Stimulated activated effector memory CD8-positive, alpha-beta T cell treated with anti-CD3 and anti-CD28 coated beads, Interleukin-12 subunit alpha, Interleukin-12 subunit beta, amount 100 ng/mL, for 72 hours (primary cell): ENCODE measurements at regions not wholly inside any gene's neighbourhood (a gene's known extent, or its start where the extent isn't known, plus 50 kb on each side); places are given as distances from the start of the nearest gene placed in this dataset.
"Not testable (repeated sequence)": the region's sequence is repeated elsewhere in the genome, so short reads cannot be mapped to it uniquely, and the experiment has no call there.

Source experiments
- ATAC-seq: fragments of 150-1000 bp; cut with Tn5 transposase; 2 replicates; pipeline ENCODE4 v1.10.0; 2021
- DNase-seq, 2 donors: peaks; one replicate each; pipeline ENCODE4 v3.0.0; 2021 to 2022; ENCODE audit warnings: low spot score in 2 of 2
- H3K27ac Mint-ChIP-seq: one replicate; pipeline ENCODE4 v1.8.0; 2022; ENCODE audit warnings: mild to moderate bottlenecking, mixed read lengths
- H3K36me3 Mint-ChIP-seq: one replicate; pipeline ENCODE4 v1.8.0; 2022; ENCODE audit warnings: mild to moderate bottlenecking, mixed read lengths
- H3K4me1 Mint-ChIP-seq: one replicate; pipeline ENCODE4 v1.8.0; 2022; ENCODE audit warnings: mixed read lengths
- H3K4me3 Mint-ChIP-seq: one replicate; pipeline ENCODE4 v1.8.0; 2022; ENCODE audit warnings: mild to moderate bottlenecking, mixed read lengths
- H3K9me3 Mint-ChIP-seq: one replicate; pipeline ENCODE4 v1.8.0; 2022; ENCODE audit warnings: mixed read lengths

- ATAC-seq = peak; percentile 63
- Mint-ChIP-seq H3K27ac (no peak overlapping the region), H3K9me3 (peaks cover 2% of the 10 kb centered on the region), H3K4me3 (no peak overlapping the region), H3K4me1 (no peaks in the 10 kb centered on the region), H3K36me3 (no peaks in the 10 kb centered on the region)
- no peak for DNase-seq
These were observed 109.7 kb upstream of the SYT6 start for GRCh38 chr1:114263343-114263742.

- ATAC-seq (no peak), DNase-seq (no peak)
- peaks cover 2% of the 10 kb centered on the region for H3K9me3 Mint-ChIP-seq
- H3K27ac Mint-ChIP-seq = no peak overlapping the region
- no peaks in the 10 kb centered on the region for H3K36me3 Mint-ChIP-seq
- H3K4me1 Mint-ChIP-seq = no peaks in the 10 kb centered on the region
- H3K4me3 Mint-ChIP-seq = no peak overlapping the region
These were observed 108.7 kb upstream of the SYT6 start for GRCh38 chr1:114262337-114262736.

GRCh38 chr1:114260805-114261484 is 107.3 kb upstream of the SYT6 start:
- ATAC-seq (no peak), DNase-seq (no peak)
- no peaks in the 10 kb centered on the region for H3K4me1 Mint-ChIP-seq
- H3K4me3 Mint-ChIP-seq = no peak overlapping the region
- no peak overlapping the region for H3K27ac Mint-ChIP-seq
- no peaks in the 10 kb centered on the region for H3K36me3 Mint-ChIP-seq
- no peaks in the 10 kb centered on the region for H3K9me3 Mint-ChIP-seq

- Mint-ChIP-seq H3K27ac (no peak overlapping the region), H3K4me3 (no peak overlapping the region), H3K9me3 (peaks cover 2% of the 10 kb centered on the region), H3K36me3 (no peaks in the 10 kb centered on the region), H3K4me1 (no peaks in the 10 kb centered on the region)
- DNase-seq (no peak), ATAC-seq (no peak)
These were observed 106.0 kb upstream of the SYT6 start for GRCh38 chr1:114259511-114260160.

GRCh38 chr1:114258633-114259032 is 105.0 kb upstream of the SYT6 start:
- H3K4me1 Mint-ChIP-seq = no peaks in the 10 kb centered on the region
- peaks cover 3% of the 10 kb centered on the region for H3K9me3 Mint-ChIP-seq
- no peaks in the 10 kb centered on the region for H3K36me3 Mint-ChIP-seq
- DNase-seq (no peak), ATAC-seq (no peak)
- H3K27ac Mint-ChIP-seq = no peak overlapping the region
- H3K4me3 Mint-ChIP-seq = no peak overlapping the region

- no peaks in the 10 kb centered on the region for H3K36me3 Mint-ChIP-seq
- DNase-seq (no peak), ATAC-seq (no peak)
- no peaks in the 10 kb centered on the region for H3K4me1 Mint-ChIP-seq
- no peak overlapping the region for H3K4me3 Mint-ChIP-seq
- peaks cover 6% of the 10 kb centered on the region for H3K9me3 Mint-ChIP-seq
- H3K27ac Mint-ChIP-seq = no peak overlapping the region
These were observed 104.4 kb upstream of the SYT6 start for GRCh38 chr1:114258074-114258473.

- H3K27ac Mint-ChIP-seq = no peak overlapping the region
- H3K4me1 Mint-ChIP-seq = no peaks in the 10 kb centered on the region
- ATAC-seq (no peak), DNase-seq (no peak)
- H3K9me3 Mint-ChIP-seq = peaks cover 6% of the 10 kb centered on the region
- H3K36me3 Mint-ChIP-seq = no peaks in the 10 kb centered on the region
- H3K4me3 Mint-ChIP-seq = no peak overlapping the region
These were observed 103.9 kb upstream of the SYT6 start for GRCh38 chr1:114257554-114257953.

GRCh38 chr1:114253900-114254299 is 100.2 kb upstream of the SYT6 start:
- H3K4me1 Mint-ChIP-seq = no peaks in the 10 kb centered on the region
- ATAC-seq = no peak
- H3K27ac Mint-ChIP-seq = no peak overlapping the region
- no peak overlapping the region for H3K4me3 Mint-ChIP-seq
- no peak for DNase-seq
- peaks cover 6% of the 10 kb centered on the region for H3K9me3 Mint-ChIP-seq
- H3K36me3 Mint-ChIP-seq = no peaks in the 10 kb centered on the region

- Mint-ChIP-seq H3K4me1 (no peaks in the 10 kb centered on the region), H3K36me3 (no peaks in the 10 kb centered on the region), H3K4me3 (no peak overlapping the region), H3K9me3 (peaks cover 6% of the 10 kb centered on the region), H3K27ac (no peak overlapping the region)
- DNase-seq (no peak), ATAC-seq (no peak)
These were observed 97.9 kb upstream of the SYT6 start for GRCh38 chr1:114251573-114251939.

- Mint-ChIP-seq H3K4me1 (no peaks in the 10 kb centered on the region), H3K27ac (no peak overlapping the region), H3K9me3 (peaks cover 6% of the 10 kb centered on the region)
These were observed 97.3 kb upstream of the SYT6 start for GRCh38 chr1:114250683-114251572.

GRCh38 chr1:114249691-114250090 is 96.0 kb upstream of the SYT6 start:
- Mint-ChIP-seq H3K36me3 (no peaks in the 10 kb centered on the region), H3K4me1 (no peaks in the 10 kb centered on the region), H3K4me3 (no peak overlapping the region), H3K27ac (no peak overlapping the region), H3K9me3 (peaks cover 10% of the 10 kb centered on the region)
- ATAC-seq (no peak), DNase-seq (no peak)

More at GRCh38 chr1:114250683-114251572, 97.3 kb upstream of the SYT6 start:
- Mint-ChIP-seq H3K36me3 (no peaks in the 10 kb centered on the region), H3K4me3 (no peak overlapping the region)
- ATAC-seq (no peak), DNase-seq (no peak)

- Mint-ChIP-seq H3K9me3 (peaks cover 14% of the 10 kb centered on the region), H3K36me3 (no peaks in the 10 kb centered on the region), H3K4me3 (no peak overlapping the region), H3K4me1 (no peaks in the 10 kb centered on the region), H3K27ac (no peak overlapping the region)
- DNase-seq = no peak
- ATAC-seq = no peak
These were observed 94.5 kb upstream of the SYT6 start for GRCh38 chr1:114248162-114248561.

GRCh38 chr1:114242531-114243210 is 89.0 kb upstream of the SYT6 start:
- H3K4me1 Mint-ChIP-seq, H3K27ac Mint-ChIP-seq, H3K4me3 Mint-ChIP-seq, ATAC-seq, H3K36me3 Mint-ChIP-seq, DNase-seq: not testable (repeated sequence)
- H3K9me3 Mint-ChIP-seq = peaks cover 14% of the 10 kb centered on the region

- Mint-ChIP-seq H3K36me3 (no peaks in the 10 kb centered on the region), H3K4me1 (peaks cover 6% of the 10 kb centered on the region), H3K9me3 (no peaks in the 10 kb centered on the region), H3K27ac (no peak overlapping the region), H3K4me3 (no peak overlapping the region)
- DNase-seq (no peak), ATAC-seq (no peak)
These were observed 84.4 kb upstream of the SYT6 start for GRCh38 chr1:114238053-114238452.

GRCh38 chr1:114236517-114236916 is 82.8 kb upstream of the SYT6 start:
- ATAC-seq = no peak
- Mint-ChIP-seq H3K9me3 (no peaks in the 10 kb centered on the region), H3K27ac (no peak overlapping the region), H3K4me1 (peaks cover 6% of the 10 kb centered on the region), H3K4me3 (no peak overlapping the region), H3K36me3 (no peaks in the 10 kb centered on the region)
- no peak for DNase-seq
